ENCODE measurements at regions not wholly inside any gene's neighbourhood (a gene's known extent, or its start where the extent isn't known, plus 50 kb on each side); places are given as distances from the start of the nearest gene placed in this dataset.

DNA sequence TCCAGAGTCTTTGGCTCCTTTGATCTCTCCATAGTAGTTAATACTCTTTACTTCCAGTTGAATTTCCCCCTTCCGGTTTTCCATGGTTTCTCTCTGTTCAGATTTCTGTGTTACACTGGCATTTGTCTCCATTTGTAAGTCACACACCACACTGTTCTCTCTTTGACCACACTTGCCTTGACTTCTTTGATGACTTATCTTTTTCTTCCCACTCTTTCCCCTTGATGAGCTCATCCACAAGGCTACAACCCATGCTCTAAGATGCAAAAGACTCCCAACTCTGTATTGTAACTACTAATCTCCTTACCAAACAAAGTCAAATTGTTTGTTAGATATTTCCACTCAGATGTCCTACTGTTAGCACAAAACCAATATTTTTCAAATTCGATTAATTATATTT is 242.7 kb upstream of the E2F7 start:
- DNase-seq (ENCODE audit: low spot score), result no peak
- no peak for FAIRE-seq

DNA sequence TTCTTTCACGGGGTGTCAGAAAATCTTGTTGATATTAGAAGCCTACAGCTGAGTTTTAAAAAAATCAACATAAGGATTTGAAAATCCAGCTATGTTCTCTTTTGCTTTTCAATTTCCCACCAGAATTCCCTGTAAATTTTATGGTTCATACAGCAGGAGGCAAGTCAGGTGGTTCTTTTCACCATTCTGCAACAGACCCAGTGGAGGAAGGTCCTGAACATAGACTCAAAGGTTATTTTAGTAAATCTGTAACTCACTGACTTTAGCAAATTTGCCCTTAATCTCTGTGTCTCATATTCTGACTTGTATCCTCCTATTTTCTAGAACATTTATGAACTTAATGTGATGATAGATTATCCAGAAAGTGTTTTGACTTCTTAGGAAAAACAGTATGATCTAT is 235.4 kb upstream of the E2F7 start:
- DNase-seq (ENCODE audit: low spot score) (no peak), FAIRE-seq (no peak)

DNA sequence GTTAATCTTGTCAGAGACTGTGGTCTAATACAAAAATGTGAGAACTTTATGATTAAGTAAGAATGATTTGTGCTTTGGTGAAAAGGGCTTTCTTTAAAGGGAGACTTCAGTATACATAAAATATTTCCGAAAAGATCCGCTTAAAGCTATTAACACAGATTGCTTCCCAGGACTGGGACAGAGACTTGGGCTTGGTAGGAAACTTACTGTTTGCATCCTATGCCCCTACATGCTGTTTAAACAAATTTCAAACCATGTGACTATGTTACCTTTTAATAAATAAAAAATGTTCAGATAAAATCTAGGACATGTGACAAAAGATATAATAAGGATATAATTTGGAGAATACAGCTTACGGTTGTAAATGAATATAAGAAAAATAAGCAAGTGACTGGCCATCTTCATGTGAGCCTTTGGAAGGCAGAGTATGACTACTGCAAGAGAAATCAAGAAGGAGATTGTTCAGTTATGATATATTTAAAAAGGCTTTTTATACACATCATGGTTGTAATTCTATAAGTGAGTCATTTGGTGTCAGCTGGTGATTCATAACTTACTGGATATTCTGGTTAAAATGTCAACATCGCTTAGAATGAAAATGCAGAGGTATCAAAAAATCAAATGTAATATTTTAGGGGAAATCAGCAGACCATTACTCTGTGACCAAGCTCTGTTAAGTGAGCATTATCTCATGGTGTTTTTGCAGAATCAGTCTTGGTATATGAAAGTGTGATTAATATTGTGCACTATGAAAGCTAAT is 234.7 kb upstream of the E2F7 start:
- FAIRE-seq (no peak), DNase-seq (ENCODE audit: low spot score) (no peak)

DNA sequence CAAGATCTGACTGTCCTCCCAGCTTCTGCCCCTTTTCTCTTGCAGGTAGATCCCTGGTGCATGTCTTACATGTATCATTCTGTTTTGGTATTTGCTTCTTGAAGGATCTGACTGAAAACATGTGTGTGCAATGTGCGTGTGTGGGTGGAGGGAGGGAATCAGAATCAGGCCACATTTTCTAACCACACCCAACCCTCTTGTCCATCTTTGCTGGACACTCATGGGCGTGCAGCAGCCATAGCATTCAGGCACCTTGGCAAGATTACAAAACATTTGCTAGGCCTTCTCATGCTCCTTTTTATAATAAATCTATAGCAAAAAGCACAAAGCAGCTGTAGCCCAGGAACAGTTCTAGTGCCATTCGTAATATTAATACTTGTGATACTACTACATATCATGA is 233.6 kb upstream of the E2F7 start:
- FAIRE-seq (no peak), DNase-seq (ENCODE audit: low spot score) (no peak)

DNA sequence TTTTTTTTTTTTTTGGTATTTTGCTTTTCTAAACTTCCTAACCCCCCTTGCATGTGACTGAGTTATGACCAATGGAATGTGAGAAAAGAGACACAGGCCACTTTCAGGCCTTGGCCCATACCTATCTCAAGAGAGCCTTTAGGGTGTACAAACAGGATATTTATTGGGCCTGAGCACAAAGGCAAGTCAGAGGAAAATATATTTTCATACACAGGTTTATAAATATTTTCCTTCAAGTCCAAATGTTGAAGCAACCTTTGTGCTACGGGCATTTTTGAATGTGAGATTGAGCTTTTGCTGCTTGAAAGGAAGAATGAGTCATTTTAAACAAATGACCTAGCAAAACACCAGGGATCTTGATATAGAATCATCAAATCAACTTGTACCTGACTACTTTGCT is 228.6 kb upstream of the E2F7 start:
- DNase-seq (ENCODE audit: low spot score), result no peak

DNA sequence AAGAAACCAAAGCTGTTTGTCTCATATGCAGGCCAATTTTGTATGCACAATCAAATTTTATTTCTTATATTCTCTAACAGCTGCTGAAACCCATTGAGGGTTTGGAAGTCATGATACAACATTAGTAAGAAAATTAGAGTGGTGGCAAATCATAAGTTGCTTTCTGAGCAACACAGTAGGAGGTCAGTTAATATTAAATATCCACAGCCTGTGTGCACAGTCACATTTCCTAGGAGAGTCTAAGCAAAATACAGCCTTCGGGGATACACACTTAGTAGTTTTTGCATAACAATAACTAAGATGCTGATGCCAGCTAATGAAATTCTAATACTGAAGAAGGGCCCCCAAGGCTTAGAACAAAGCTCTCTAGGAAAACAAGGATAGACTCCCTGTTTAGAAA is 209.6 kb upstream of the E2F7 start:
- DNase-seq (ENCODE audit: low spot score) (no peak), FAIRE-seq (no peak)

More for the DNA sequence above, 228.6 kb upstream of the E2F7 start:
- FAIRE-seq, result no peak

DNA sequence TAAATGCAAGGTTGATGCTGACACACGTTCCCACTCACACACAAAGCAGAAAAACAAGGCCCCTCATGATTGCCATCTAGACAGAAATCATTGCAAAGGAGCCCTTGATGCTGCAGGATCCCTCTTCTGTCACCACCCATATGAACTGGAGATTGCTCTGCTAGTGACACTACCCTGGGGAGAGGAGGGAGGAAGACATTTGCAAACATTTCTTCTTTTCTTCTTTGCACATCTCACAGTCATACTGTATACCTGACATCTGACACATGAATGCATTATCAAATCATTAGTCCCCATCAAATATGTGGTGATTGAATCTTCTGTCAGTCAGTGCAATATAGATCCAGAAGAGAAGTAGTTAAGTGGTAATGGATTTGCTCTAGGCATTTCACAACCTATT is 208.5 kb upstream of the E2F7 start:
- DNase-seq (ENCODE audit: low spot score), result no peak
- no peak for FAIRE-seq

DNA sequence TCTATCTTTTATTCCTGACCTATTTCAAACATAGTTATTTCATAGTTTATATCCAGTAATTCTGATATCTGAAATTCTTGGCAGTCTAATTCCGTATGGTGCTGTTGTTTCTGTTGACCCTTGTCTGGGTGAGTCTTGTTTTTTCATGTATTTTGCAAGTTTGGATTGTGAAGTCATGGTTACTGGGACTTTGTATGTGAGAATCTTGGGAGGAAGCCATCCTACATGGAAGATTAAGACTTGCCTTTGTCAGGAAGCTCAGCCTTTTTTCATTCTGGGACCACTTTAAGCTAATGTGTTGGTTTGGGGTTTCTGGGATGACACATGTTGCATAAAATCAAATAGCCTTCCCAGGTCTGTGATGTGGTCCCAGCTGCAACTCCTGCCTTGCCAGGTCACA is 191.6 kb upstream of the E2F7 start:
- FAIRE-seq (no peak), DNase-seq (ENCODE audit: low spot score) (no peak)

DNA sequence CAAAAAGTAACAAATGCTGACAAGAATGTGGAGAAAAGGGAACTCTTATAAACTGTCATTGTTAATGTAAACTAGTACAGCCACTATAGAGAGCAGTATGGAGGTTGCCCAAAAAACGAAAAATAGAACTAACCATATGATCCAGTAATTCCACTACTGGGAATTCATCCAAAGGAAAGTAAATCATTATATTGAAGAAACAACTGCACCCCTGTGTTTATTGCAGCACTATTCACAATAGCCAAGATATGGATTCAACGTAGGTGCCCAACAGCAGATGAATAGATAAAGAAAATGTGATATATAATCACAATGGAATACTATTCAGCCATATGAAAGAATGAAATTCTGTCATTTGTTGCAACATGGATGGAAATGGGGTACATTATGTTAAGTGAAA is 188.0 kb upstream of the E2F7 start:
- DNase-seq (ENCODE audit: low spot score) (no peak), FAIRE-seq (no peak)

DNA sequence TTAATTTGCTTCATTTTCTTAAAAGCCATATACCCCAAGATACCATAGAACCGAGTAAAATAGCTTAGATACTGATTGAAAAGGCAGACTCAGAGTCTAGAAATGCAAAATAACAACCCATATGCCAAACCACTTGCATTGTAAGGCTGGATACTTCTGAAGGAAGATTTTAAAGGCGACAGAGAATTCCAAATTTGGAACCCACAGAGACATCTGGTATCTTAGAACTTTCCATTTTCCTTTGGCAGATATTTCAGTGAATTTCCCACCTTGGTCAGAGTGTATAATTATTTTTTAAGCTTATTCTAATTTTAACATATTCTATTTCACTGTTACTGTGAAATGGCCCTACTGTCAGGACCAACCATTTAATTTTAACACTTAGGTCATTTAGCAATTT is 186.4 kb upstream of the E2F7 start:
- DNase-seq (ENCODE audit: low spot score) (no peak), FAIRE-seq (no peak)

DNA sequence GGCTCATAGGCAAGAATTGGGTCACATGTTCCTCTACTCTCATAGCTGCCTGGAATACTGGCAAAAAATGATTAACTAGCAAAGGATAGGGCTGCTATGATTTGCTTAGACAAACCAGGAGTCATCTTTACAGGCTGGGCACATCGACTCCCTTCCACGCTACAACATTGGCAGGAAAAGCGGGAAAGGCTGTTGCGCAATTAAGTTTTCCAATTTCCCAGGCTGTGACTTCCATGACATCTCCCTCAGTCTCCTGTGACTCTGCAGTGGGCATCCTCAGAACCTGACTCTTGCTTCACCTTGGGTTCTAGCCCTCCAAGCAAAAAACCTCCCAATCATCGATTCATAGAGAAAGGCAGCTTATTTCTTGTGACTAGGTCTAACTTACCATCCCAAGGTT is 184.5 kb upstream of the E2F7 start:
- FAIRE-seq, result no peak
- no peak for DNase-seq (ENCODE audit: low spot score)

DNA sequence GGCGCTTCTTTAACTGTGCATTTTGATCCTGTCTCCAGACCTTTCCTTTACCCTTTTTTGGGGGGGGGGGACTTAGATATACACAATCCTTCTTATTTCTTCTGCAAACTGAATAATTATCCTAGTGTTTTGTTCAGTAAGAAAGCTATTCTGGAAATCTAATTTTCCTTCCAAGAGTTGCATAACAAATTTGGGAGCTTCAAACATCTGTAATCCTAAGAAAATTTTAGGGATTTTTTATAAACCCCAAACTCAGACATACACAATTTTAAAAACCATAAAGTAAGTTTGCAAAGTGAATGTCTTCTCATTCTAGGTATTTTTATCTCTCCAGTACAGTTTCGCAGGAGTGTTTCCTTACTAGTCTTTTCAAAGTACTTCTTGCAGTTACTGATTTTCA is 182.7 kb upstream of the E2F7 start:
- FAIRE-seq, result no peak
- DNase-seq (ENCODE audit: low spot score), result no peak

DNA sequence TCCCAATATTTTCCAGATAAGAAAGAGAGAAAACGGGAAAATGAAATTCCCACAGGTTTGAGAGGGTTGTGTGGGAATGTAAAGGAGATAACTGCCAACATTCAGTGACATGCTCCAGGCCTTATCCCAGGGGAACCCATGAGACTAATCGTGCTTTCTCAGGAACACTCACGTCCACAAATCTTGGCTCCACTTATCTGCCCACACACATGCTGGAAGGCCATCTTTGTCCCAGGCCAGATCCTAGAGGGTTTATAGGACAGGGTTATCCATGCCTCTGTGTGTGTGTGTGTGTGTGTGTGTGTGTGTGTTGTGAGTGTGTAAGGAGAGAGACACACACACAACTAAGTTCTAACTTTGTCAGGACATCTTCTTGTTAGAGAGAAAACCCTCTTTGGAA is 182.2 kb upstream of the E2F7 start:
- FAIRE-seq (no peak), DNase-seq (ENCODE audit: low spot score) (no peak)

DNA sequence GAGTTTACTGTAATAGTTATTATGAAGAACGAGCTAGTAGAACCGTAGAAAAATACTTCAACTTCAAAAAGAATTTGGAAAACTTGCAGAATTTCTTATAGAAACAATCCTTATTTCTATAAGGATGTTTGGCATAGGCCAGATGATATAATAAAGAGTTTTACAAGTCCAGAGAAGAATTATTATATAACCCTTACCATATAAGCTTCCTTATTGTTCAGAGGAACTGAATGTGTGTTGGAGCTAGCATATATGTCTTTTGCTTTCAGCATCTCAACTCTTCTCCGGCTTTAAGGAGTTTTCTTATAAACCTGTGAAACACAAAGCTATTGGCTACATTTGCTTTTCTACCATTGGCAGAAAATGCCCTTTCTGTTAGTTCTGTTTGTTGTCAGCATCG is 178.0 kb upstream of the E2F7 start:
- FAIRE-seq (no peak), DNase-seq (ENCODE audit: low spot score) (no peak)

DNA sequence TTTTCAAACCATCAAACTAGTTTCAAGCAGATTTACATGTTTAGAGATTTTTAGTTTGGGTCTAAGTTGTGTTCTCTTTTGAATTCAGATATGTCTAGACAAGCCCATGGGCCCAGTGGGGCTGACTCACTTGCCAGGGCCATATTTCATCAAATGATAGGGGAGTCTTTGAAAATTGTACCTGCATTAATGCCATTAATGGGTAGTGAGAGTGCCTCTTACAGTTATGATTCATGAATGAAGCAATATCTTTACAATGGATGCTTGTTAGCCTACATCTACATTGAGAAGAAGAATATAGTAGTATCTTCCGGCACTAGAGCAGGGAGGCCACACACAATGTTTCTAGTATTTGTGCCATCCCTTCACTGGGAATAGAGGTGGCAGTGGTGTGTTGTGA is 174.2 kb upstream of the E2F7 start:
- no peak for DNase-seq (ENCODE audit: low spot score)
- FAIRE-seq, result no peak

DNA sequence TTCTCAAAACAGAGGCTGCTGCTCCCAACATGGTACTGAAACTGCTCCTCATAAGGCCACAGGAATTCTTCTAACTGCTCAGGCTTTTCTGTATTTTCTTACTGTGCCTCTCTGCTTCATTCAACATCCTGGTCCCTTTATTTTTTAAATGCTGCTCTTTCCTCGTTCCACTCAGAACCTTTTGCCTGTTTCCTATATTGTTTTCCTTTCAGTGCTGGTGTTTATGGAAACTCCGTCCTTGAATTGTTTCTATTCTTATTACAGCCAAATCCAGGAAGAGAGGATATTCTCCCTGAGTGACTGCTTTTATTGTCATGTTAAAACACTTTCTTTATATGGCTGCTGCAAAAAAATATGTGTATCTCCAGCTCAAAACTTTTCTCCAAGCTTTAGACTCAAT is 173.0 kb upstream of the E2F7 start:
- DNase-seq (ENCODE audit: low spot score), result no peak
- no peak for FAIRE-seq

DNA sequence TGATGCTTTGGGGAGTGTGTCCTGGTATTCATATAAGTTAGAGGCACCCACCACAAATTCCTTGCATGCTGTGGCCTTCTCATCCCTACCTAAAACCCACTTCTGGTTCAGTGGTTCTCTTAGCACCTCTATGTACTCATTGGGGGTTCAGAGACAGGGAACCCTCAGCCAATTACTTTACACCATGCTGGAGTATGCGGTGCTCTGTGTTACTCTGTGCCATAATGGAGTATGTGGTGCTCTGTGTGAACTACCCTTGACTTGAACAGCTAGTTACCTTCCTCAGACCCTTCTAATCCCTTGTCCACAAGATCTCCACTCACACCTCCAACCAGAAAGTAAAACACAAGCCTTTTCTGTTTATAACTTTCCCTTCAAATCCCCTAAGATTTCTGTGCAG is 172.5 kb upstream of the E2F7 start:
- no peak for FAIRE-seq
- DNase-seq (ENCODE audit: low spot score), result no peak

DNA sequence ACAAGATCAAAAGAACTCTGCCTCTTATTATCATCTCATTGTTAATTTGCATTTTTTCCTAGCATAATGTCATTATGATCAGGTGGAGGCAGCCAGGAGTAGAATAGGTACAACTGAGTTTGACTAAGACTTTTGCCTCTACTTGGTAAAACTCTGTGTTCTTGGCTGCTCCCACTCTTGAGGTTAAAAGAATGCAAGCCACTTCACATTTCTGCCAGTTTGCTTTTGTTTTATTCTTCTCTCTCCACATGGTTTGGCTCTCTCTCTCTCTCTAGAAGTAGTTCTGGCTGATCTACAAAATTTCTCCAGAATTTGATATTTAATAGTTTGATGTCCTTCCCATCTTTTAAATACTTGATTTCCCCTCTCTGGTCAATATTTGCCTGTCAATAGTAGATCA is 170.7 kb upstream of the E2F7 start:
- FAIRE-seq, result no peak
- no peak for DNase-seq (ENCODE audit: low spot score)

DNA sequence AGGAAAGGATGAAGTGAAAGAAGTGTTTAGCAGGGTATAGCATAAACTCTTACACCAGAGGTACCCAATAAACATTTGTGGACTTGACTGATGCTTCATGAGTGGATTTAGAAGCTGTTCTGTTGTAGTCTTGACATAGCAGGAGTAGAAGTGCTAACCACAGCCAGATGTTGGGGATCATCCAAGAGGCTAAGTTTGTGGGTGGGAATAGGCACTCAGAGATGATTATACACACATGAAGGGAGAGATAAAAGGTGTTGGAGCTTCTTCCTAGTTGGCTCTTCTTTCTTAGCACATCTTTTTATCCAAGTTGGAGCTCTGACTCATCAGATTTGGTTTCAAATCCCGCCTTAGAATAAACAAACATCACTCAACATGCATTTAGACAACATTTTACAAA is 166.7 kb upstream of the E2F7 start:
- FAIRE-seq (no peak), DNase-seq (ENCODE audit: low spot score) (no peak)

DNA sequence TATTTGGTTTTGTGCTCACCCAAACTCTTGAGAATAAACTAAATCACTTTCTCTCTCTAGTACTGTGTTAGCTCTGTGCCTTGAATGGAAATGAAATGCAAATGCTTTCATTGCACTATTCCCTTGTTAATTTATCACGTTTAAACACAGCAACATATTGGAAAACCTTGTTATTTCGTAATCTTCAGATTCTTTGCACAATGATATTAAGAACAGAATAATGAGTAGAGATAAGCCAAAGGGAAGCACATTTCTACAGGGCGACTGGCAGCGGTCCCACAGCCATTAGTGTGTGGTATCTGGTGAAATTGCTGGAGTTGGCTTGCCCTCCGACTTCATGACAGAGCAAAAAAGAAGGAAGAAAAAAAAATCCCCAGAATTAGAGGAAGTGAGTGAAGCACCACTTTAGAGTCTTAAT is 166.1 kb upstream of the E2F7 start:
- FAIRE-seq (no peak), DNase-seq (ENCODE audit: low spot score) (no peak)

DNA sequence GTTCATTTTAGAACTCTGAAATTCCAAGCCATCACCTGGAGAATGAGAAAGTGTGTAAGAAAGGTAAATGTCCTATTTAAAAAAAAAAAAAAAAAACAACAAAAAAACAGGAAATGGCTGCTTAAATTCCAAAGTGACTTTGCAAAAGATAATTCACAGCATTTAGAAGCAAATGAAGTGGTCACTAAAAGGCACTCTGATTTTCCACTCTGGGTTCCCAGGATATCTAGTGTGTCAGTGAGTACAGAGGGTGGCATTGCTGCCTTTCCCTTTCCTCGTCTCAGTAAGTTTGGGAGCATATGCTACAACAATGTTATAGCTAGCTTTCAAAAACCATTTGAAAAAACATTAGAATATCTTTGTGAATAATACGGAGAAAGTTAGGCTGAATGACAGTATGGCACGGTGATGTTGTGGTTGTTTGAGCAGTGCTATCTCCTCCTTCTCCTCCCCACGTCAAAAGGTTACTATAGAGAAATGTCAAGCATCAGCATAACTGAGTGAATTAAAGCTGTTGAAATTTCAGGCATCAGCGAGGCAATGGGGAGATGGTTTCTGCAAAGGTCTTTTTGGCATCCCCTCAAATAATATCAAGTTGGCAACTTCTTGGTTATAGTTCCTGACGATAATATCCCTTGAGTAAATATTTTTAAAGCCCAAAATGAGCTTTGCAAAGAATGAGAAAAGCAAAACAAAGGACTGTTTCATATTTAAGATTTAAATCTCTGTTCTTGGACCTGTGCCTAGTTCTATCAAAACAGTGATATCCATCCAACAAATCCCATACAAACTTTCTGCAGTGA is 164.5 kb upstream of the E2F7 start:
- DNase-seq (ENCODE audit: low spot score), result no peak
- no peak for FAIRE-seq

DNA sequence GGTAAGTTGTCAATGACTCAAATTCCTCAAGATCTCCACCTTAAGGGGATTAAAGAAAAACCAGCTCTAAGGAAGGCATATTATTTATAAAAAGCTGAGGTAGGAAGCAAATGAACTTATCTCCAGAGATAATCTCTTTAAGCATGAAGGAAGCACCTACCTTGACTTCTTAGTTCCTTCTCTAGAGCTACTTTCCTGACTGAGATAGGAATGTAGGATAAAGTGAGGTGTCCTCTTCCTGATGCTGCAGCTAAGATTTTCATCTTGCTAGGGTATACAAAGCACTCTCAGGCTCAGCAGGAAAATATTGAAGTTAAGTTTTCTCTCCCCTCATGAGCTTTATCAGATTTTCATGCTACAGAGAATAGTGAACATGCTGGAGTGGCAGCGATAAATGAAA is 163.0 kb upstream of the E2F7 start:
- no peak for DNase-seq (ENCODE audit: low spot score)
- no peak for FAIRE-seq

DNA sequence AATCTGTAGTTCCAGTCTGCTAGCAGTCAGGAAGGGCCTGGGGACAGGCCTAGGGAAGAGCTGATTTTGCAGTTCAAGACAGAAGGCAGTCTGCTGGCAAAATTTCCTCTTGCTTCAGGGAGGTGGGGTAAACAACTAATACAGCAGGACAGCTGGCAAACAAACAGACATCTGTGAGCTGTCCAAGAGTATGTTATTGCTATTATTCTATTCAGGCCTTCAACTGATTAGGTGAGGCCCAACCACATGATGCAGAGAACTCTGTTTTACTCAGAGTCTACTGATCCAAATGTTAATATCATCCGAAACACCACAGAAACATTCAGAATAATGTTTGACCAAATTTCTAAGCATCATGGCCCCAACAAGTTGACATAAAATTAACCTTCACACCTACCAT is 161.0 kb upstream of the E2F7 start:
- DNase-seq (ENCODE audit: low spot score), result no peak
- FAIRE-seq, result no peak
